VCaP (cell line): ENCODE measurements at regions not wholly inside any gene's neighbourhood (a gene's known extent, or its start where the extent isn't known, plus 50 kb on each side); places are given as distances from the start of the nearest gene placed in this dataset.
"Not testable (repeated sequence)": the region's sequence is repeated elsewhere in the genome, so short reads cannot be mapped to it uniquely, and the experiment has no call there.

Experiments
- H3K27ac ChIP-seq: fragments of 450-650 bp; 2 replicates; pipeline ENCODE4 v1.5.1; 2017
- CTCF ChIP-seq: fragments of 450-650 bp; conservative IDR thresholded peaks from 2 replicates; pipeline ENCODE4 v1.5.1; 2017; ENCODE audit warnings: mild to moderate bottlenecking, moderate library complexity

GRCh38 chr2:15695582-15696330, 104.1 kb downstream of the DDX1 start:
- TF ChIP-seq CTCF = no peak
- no peak overlapping the region for H3K27ac ChIP-seq

GRCh38 chr2:15696606-15697170, 105.0 kb downstream of the DDX1 start:
- H3K27ac ChIP-seq = not testable (repeated sequence)

- no peak overlapping the region for H3K27ac ChIP-seq
- TF ChIP-seq CTCF = no peak
These were observed 108.5 kb downstream of the DDX1 start for GRCh38 chr2:15700131-15700530.

GRCh38 chr2:15700599-15701340, 109.1 kb downstream of the DDX1 start:
- no peak for TF ChIP-seq CTCF
- no peak overlapping the region for H3K27ac ChIP-seq

GRCh38 chr2:15701341-15701907, 109.8 kb downstream of the DDX1 start:
- H3K27ac ChIP-seq = no peak overlapping the region
- no peak for TF ChIP-seq CTCF

- no peak for TF ChIP-seq CTCF
- no peak overlapping the region for H3K27ac ChIP-seq
These were observed 110.3 kb downstream of the DDX1 start for GRCh38 chr2:15701991-15702390.

GRCh38 chr2:15702452-15702851, 110.8 kb downstream of the DDX1 start:
- H3K27ac ChIP-seq = no peak overlapping the region
- no peak for TF ChIP-seq CTCF
